ENCODE measurements at regions not wholly inside any gene's neighbourhood (a gene's known extent, or its start where the extent isn't known, plus 50 kb on each side); places are given as distances from the start of the nearest gene placed in this dataset.
"Not testable (repeated sequence)": the region's sequence is repeated elsewhere in the genome, so short reads cannot be mapped to it uniquely, and the experiment has no call there.

GRCh38 chr13:26895808-26896466, 135.4 kb upstream of the GPR12 start:
- no peak for DNase-seq (ENCODE audit: low spot score)

DNA sequence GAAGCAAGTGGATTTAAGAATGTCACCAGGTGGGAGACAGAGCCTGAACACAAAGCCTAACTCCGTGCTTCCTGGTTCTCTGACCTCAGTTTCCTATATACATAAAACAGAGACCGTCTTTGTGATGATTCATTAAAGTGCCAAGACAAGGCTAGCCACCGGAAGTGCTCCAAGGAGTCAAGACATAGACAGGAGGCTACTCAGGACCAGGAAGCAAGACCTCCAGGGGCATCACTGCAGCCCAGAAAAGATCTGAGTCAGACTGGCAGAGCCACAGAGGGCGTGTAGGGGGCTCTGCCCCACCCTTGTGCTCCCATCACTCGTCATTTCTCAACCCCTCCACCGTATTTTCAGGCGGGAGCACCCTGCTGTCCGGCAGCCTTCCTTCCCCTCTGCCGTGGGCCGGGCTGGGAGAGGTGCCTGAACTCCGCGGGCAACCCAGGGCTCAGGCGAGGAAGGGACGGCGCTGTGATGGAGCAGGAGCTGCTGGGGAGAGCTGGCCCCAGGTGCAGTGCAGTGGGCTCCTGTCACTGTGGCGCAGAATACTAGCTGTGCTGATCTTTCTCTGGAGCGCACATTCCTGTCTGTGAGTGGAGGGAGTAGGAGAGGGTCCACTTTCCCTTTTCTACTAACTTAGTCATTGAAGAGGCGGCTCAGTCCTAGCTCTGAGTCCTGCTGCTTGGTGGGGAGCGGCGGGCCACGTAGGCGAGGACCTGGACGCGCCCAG, 134.7 kb upstream of the GPR12 start:
- DNase-seq (ENCODE audit: low spot score) = no peak

DNA sequence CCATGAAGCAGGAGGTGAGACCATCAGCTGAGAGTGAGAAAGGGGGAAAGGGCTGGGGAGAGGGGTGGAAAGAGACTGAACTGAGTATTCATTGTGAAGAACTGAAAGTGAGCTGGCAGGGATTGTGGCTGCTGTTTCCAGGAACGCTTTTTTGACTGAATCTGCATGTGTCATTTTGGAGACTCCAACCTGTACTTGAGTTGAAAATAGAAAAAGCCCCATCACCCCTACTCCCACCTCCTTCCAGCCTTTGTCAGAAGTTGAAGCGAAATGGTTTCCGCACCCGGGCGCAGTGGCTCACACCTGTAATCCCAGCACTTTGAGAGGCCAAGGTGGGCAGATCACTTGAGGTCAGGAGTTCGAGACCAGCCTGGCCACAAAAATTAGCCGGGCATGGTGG, 128.0 kb upstream of the GPR12 start:
- no peak for DNase-seq (ENCODE audit: low spot score)

GRCh38 chr13:26887594-26887993, 127.0 kb upstream of the GPR12 start:
- no peak for DNase-seq (ENCODE audit: low spot score)

- no peak for DNase-seq (ENCODE audit: low spot score)
These were observed 123.1 kb upstream of the GPR12 start for GRCh38 chr13:26883613-26884257.

DNA sequence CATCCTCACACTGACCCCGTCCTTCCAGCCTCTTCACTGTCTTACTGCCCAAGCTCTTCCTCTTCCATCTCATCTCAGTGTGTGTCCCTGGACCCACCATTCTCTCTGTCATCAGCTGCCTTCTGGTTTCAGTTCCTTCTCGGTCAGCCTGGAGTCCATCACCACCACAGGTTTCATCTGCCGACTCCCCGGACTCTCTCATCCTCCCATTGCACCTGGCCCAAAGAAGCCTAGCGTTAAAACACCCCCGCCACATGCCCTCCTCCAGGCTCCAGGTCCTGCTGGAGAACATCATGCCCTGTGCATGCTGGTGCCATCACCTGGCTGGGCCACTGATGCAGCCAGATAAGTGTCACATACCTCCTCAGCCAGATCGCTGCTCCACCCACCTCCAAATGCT, 122.1 kb upstream of the GPR12 start:
- no peak for DNase-seq (ENCODE audit: low spot score)

DNA sequence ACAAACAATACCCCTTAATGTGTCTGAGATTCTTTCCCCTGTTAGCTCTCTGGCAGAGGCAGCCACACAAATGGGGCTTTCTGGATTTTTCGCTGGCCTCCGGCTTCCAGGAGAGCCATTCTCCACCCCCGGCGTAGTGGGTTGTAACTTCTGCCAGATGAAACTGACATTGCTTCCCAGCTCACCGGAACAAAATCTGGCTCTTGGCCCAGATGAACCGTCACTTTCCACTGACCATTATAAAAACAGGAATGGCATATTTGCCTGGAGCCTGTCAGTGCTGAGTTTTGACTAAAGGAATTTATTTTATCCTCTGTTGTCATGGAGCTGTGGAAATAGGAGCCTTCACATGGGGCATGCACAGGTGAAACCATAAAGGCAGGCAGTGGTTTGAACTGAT, 120.6 kb upstream of the GPR12 start:
- peak; percentile 8 for DNase-seq (ENCODE audit: low spot score)

DNA sequence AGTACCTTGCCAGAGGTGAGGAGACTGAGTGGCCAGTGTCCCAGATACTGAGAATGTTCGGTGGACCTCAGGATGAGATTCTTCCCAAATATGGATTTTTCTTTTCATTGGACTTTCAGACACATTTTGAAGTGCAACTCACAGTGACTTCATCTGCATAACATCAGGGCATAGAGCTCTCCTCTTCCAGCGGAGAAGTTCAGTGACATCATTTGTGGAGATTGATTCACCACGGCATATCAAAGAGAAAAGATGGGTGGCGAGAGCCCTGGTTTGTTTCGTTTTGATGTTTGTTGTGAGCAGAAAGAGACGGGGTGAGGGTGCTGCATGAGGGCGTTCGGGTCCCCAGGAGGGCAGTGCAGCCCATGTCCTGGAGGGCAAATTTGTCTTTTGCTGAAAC, 120.1 kb upstream of the GPR12 start:
- no peak for DNase-seq (ENCODE audit: low spot score)

- DNase-seq (ENCODE audit: low spot score) = no peak
These were observed 117.9 kb upstream of the GPR12 start for GRCh38 chr13:26878438-26878837.

- DNase-seq (ENCODE audit: low spot score) = no peak
These were observed 112.8 kb upstream of the GPR12 start for GRCh38 chr13:26873386-26873698.

- peak; percentile 51 for DNase-seq (ENCODE audit: low spot score)
These were observed 112.2 kb upstream of the GPR12 start for GRCh38 chr13:26872525-26873385.

DNA sequence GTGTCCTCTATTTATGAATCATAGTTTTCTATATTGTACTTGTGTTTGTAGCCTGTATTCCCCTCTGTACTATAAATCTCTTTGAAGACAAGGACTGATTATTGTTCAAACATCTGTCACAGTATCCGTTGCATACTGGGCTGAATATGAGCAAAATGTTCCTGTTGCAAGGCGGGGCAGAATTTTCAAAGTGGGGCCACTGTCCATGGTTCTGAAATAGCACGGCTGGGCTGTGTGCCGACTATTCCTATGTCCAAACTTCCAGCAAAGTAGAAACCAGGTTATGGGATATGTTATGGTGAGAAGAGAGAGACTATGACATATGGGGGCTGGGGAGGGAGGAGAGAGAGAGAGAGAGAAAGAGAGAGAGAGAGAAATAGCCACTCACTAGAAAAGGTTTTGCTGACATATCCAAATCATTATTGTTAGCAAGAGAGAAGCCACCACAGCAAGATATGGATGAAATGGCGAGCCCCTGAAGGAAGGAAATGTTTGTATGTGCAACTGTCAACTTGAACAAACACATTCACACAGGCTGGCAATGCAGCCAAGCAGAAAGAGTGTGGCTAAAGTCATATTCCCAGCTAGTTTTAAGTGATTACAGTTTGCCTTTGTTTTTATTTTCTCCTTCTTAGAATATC, 107.0 kb upstream of the GPR12 start:
- DNase-seq (ENCODE audit: low spot score) = no peak

DNA sequence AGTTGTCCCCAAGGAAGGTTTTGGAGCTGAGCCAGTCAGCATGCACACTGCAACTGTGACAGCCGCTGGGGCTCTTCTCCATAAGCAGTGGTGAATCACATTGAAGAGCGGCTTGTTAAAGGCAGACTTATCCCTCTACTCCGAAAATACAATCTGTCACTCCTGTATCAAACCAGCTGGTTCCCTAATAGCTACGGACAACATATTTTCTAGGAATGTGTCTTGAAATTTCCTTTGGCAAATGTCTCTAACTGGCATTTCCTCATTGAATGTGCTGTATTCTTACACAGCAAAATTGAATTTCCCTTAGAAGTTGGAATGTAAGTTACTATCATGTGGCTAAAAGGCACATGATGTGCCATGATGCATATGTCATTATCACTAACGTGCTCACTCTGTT, 104.0 kb upstream of the GPR12 start:
- peak; percentile 4 for DNase-seq (ENCODE audit: low spot score)

GRCh38 chr13:26861941-26862340, 101.4 kb upstream of the GPR12 start:
- DNase-seq (ENCODE audit: low spot score) = no peak

DNA sequence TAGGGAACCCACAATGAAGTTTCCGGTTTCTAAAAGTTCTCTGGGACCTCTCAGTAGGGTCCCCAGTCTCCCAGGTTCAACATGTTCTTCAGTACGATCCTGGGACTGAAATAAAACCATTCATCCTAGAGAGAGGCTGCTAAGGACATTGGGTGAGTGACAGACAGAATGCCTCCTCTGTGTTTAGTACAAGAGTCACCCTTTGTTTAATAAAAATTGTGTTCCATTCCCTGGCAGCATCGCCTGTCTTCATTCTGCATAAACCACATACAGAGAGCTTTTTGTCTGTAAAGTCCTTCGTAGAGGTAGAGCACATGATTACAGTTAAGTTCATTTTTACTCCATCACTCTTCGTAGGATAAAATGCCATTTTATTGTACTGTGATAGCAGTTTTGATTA, 95.3 kb upstream of the GPR12 start:
- no peak for DNase-seq (ENCODE audit: low spot score)

DNA sequence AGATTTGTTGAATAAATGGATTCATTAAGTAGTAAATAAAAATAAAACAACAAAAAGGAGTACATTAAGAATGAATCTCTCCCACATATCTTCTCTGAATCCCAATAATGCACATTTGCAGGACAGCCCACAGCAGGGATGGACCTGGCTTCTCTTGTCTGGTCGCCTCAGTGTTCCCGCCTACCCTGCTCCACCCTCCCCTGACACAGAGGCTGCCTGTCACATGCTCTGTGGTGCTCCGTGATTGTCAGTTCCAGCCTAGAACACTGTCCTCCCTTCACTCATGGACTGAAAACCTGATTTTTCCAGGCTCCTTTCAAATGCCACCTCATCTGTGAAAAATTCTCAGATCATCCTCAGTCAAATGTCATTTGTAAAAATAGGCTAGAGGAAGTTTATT, 94.5 kb upstream of the GPR12 start:
- no peak for DNase-seq (ENCODE audit: low spot score)

- DNase-seq (ENCODE audit: low spot score) = no peak
These were observed 92.7 kb upstream of the GPR12 start for GRCh38 chr13:26853323-26853722.

DNA sequence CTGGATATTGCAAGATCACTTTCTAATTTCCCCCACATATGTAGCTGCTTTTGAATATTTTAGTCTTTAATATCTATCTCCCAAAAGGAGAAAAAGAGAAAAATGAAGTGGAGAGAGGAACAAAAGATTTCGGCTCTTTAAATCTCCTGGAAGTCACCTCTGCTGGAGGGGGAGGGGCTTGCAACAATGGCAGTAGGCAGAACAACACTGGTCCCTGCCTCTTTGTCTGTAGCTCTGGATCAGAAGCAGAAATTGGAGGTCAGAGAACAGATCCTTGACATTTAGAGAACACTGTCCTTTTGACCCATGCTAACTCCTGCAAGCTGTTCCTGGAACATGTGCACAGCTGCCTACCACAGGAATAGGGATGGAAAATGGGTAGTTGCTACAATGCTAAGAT, 86.7 kb upstream of the GPR12 start:
- no peak for DNase-seq (ENCODE audit: low spot score)

DNA sequence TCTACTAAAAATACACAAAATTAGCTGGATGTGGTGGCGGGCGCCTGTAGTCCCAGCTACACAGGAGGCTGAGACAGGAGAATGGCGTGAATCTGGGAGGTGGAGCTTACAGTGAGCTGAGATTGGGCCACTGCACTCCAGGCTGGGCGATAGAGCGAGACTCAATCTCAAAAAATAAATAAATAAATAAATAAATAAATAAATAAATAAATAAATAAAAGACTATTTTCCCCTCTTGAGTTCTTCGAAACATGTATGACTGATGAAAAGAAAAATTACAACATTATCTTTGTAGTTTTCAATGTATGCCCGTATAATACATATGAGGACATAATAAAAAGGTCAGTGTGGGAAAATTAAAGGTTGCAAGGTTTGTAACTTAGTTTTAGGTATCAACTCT, 84.5 kb upstream of the GPR12 start:
- DNase-seq (ENCODE audit: low spot score) = not testable (repeated sequence)

DNA sequence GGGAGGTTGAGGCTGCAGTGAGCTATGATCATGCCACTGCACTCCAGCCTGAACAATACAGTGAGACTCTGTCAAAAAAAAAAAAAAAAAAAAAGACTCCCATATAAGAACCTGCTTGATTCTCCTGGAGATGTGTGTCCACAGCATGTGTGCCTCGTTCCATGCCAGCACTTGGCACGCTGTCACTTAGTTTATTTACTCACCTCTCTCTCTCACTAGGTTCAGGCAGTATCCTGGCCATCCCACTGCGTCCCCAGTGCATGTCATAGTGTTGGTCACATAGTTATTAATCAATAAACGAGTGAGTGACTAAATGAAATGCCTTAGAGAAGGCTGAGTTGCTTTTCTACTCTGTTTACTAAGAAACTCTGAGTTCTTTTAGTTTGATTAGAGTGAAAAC, 79.1 kb upstream of the GPR12 start:
- DNase-seq (ENCODE audit: low spot score) = peak; percentile 31

GRCh38 chr13:26838821-26839220, 78.2 kb upstream of the GPR12 start:
- DNase-seq (ENCODE audit: low spot score) = no peak

- DNase-seq (ENCODE audit: low spot score) = no peak
These were observed 77.4 kb upstream of the GPR12 start for GRCh38 chr13:26837997-26838396.

Data from cerebellar cortex (tissue), 1 donor.